ENCODE measurements at regions not wholly inside any gene's neighbourhood (a gene's known extent, or its start where the extent isn't known, plus 50 kb on each side); places are given as distances from the start of the nearest gene placed in this dataset.

DNA sequence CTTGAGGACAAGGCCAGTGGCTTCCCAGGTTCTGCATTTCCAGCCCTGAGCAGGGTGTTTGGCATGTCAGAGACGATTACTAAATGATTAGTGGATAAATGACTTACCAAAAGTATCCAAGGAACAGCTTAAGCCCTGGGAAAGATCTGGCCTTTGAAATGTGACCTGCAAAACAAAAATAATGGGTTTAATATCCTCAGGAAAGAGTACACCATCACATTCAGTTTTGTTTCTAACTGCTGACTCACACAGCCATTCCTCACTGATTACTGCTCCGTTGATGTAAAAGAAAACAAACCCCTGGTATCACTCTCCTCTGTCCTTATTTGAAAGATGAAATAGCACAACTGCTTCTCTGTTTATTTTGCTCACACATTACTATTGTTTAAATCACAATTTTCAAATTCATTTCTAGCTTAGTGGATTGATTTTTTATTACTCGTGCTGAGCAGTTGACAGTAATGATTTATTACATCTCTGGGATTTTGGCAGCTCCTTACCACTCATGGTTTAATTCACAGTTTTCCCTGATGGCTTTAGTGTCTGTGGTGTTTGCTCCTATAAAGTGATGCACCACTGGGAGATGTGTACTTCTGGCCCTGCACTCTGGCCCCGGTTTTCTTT lies 117.0 kb downstream of the CBLL2 start:
- ATAC-seq, result no peak
- in situ Hi-C loops (cut with MboI) (no loop called here), intact Hi-C loops (cut with micrococcal nuclease; ENCODE audit: unreplicated experiment) (no loop called here)
- SMC1A ChIA-PET (ENCODE audit: uncharacterized antibody, unreplicated experiment), result no interaction called here
- no peaks in the 10 kb centered on the region for H3K4me1 ChIP-seq (ENCODE audit: control insufficient read depth, insufficient read depth, low read length)
- TF ChIP-seq NFYA (IDR thresholded peaks at IDR 0.05; ENCODE audit: borderline replicate concordance, low read depth, low read length), result no peak
- no peak for TF ChIP-seq JUND (IDR thresholded peaks at IDR 0.05; ENCODE audit: low read depth, low read length)
- no peak for TF ChIP-seq PAX8 (IDR thresholded peaks at IDR 0.05)
- no peak for TF ChIP-seq NBN (IDR thresholded peaks at IDR 0.05)
- no peak for TF ChIP-seq ATF3 (IDR thresholded peaks at IDR 0.05; ENCODE audit: borderline replicate concordance, extremely low read depth, low read depth, low read length)
- TF ChIP-seq MEF2A (IDR thresholded peaks at IDR 0.05; ENCODE audit: insufficient read depth, low read depth, low read length), result no peak
- TF ChIP-seq SMARCA5 (IDR thresholded peaks at IDR 0.05), result no peak
- no peak for TF ChIP-seq MEF2B (IDR thresholded peaks at IDR 0.05; ENCODE audit: partially characterized antibody, poor library complexity, severe bottlenecking)
- no peak for TF ChIP-seq ZNF217 (IDR thresholded peaks at IDR 0.05)
- no peak for TF ChIP-seq KAT2A (conservative IDR thresholded peaks at IDR 0.05; ENCODE audit: control insufficient read depth, low read depth, low read length)
- TF ChIP-seq, protein P1, sequence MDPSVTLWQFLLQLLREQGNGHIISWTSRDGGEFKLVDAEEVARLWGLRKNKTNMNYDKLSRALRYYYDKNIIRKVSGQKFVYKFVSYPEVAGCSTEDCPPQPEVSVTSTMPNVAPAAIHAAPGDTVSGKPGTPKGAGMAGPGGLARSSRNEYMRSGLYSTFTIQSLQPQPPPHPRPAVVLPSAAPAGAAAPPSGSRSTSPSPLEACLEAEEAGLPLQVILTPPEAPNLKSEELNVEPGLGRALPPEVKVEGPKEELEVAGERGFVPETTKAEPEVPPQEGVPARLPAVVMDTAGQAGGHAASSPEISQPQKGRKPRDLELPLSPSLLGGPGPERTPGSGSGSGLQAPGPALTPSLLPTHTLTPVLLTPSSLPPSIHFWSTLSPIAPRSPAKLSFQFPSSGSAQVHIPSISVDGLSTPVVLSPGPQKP (IDR thresholded peaks at IDR 0.05; ENCODE audit: low read depth, low read length), result no peak
- TF ChIP-seq STAT1 (conservative IDR thresholded peaks at IDR 0.05), result no peak
- TF ChIP-seq, protein P2, sequence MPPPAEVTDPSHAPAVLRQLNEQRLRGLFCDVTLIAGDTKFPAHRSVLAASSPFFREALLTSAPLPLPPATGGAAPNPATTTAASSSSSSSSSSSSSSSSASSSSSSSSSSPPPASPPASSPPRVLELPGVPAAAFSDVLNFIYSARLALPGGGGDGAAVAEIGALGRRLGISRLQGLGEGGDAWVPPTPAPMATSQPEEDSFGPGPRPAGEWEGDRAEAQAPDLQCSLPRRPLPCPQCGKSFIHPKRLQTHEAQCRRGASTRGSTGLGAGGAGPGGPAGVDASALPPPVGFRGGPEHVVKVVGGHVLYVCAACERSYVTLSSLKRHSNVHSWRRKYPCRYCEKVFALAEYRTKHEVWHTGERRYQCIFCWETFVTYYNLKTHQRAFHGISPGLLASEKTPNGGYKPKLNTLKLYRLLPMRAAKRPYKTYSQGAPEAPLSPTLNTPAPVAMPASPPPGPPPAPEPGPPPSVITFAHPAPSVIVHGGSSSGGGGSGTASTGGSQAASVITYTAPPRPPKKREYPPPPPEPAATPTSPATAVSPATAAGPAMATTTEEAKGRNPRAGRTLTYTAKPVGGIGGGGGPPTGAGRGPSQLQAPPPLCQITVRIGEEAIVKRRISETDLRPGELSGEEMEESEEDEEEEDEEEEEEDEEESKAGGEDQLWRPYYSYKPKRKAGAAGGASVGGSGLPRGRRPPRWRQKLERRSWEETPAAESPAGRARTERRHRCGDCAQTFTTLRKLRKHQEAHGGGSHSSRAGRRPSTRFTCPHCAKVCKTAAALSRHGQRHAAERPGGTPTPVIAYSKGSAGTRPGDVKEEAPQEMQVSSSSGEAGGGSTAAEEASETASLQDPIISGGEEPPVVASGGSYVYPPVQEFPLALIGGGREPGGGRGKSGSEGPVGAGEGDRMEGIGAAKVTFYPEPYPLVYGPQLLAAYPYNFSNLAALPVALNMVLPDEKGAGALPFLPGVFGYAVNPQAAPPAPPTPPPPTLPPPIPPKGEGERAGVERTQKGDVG (CRISPR knock-in tag; IDR thresholded peaks at IDR 0.05), result no peak
- TF ChIP-seq NFIC (IDR thresholded peaks at IDR 0.05; ENCODE audit: low read depth, low read length), result no peak
- no peak for TF ChIP-seq LARP7 (IDR thresholded peaks at IDR 0.05)
- no peak for TF ChIP-seq KDM1A (IDR thresholded peaks at IDR 0.05; ENCODE audit: borderline replicate concordance)
- TF ChIP-seq, protein P3, sequence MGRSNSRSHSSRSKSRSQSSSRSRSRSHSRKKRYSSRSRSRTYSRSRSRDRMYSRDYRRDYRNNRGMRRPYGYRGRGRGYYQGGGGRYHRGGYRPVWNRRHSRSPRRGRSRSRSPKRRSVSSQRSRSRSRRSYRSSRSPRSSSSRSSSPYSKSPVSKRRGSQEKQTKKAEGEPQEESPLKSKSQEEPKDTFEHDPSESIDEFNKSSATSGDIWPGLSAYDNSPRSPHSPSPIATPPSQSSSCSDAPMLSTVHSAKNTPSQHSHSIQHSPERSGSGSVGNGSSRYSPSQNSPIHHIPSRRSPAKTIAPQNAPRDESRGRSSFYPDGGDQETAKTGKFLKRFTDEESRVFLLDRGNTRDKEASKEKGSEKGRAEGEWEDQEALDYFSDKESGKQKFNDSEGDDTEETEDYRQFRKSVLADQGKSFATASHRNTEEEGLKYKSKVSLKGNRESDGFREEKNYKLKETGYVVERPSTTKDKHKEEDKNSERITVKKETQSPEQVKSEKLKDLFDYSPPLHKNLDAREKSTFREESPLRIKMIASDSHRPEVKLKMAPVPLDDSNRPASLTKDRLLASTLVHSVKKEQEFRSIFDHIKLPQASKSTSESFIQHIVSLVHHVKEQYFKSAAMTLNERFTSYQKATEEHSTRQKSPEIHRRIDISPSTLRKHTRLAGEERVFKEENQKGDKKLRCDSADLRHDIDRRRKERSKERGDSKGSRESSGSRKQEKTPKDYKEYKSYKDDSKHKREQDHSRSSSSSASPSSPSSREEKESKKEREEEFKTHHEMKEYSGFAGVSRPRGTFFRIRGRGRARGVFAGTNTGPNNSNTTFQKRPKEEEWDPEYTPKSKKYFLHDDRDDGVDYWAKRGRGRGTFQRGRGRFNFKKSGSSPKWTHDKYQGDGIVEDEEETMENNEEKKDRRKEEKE (IDR thresholded peaks at IDR 0.05), result no peak
- no peak for TF ChIP-seq RB1 (IDR thresholded peaks at IDR 0.05; ENCODE audit: borderline replicate concordance)
- TF ChIP-seq YY1 (IDR thresholded peaks at IDR 0.05; ENCODE audit: low read depth, low read length), result no peak
- H3K36me3 ChIP-seq (ENCODE audit: control insufficient read depth in 2 of 2, insufficient read depth in 2 of 2, low read length in 1 of 2), result no peaks in the 10 kb centered on the region
- POLR2A ChIA-PET, result no interaction called here
- DNase-seq (ENCODE audit: low read depth, low spot score), result no peak
- no peak overlapping the region for H3K9ac ChIP-seq (ENCODE audit: control insufficient read depth, insufficient read depth, low read length)
- CTCF ChIA-PET, result no interaction called here
- no peaks in the 10 kb centered on the region for H3K9me3 ChIP-seq (replicated peaks; ENCODE audit: control insufficient read depth, insufficient read depth, low read length)
- H3K4me2 ChIP-seq (ENCODE audit: control insufficient read depth, insufficient read depth), result no peak overlapping the region
- no peak overlapping the region for H3K4me3 ChIP-seq
- no peak for FAIRE-seq
- BruUV-seq (replicated peaks), result no TSS peak
- no peak overlapping the region for H2AFZ ChIP-seq (ENCODE audit: control insufficient read depth, low read depth, low read length)
- H3K79me2 ChIP-seq (ENCODE audit: control insufficient read depth, insufficient read depth, low read length), result no peaks in the 10 kb centered on the region
- RAD21 ChIA-PET (ENCODE audit: unreplicated experiment), result no interaction called here
- H4K20me1 ChIP-seq (ENCODE audit: control insufficient read depth, insufficient read depth), result no peaks in the 10 kb centered on the region
- no peaks in the 10 kb centered on the region for H3K27me3 ChIP-seq (replicated peaks in 1 of 2; ENCODE audit: control insufficient read depth in 2 of 2, insufficient read depth in 2 of 2, low read length in 1 of 2)
- 0% methylated on average over 4 of the region's 4 CpGs for WGBS (ENCODE audit: insufficient coverage, insufficient replicate concordance, low lambda C conversion rate, missing lambda C conversion rate)
- H3K27ac ChIP-seq (ENCODE audit: control insufficient read depth, insufficient read depth), result no peak overlapping the region
